K562 (cell line): ENCODE measurements at regions not wholly inside any gene's neighbourhood (a gene's known extent, or its start where the extent isn't known, plus 50 kb on each side); places are given as distances from the start of the nearest gene placed in this dataset.
A peak's percentile ranks its signal among the peaks of the same experiment; 100 is the strongest.

Source experiments
- ELF1 ChIP-seq: fragments of 200-800 bp; sonication (Bioruptor generic); IDR thresholded peaks from 2 replicates; pipeline ENCODE4 v1.6.1; 2016; ENCODE audit warnings: missing genetic modification characterization, missing compliant biosample characterization
- ERF ChIP-seq: fragments of 450-650 bp; formaldehyde crosslinking; IDR thresholded peaks from 2 replicates; pipeline ENCODE4 v1.4.0; 2020; ENCODE audit warnings: mild to moderate bottlenecking, mixed read lengths
- ETS1 ChIP-seq: conservative IDR thresholded peaks from 2 replicates; pipeline ENCODE4 v1.6.1; 2011; ENCODE audit warnings: low read depth, mild to moderate bottlenecking, low read length; ENCODE audit not compliant: control insufficient read depth
- HMGN3 ChIP-seq: IDR thresholded peaks from 2 replicates; pipeline ENCODE4 v1.6.1; 2011; ENCODE audit warnings: borderline replicate concordance, low read depth, mild to moderate bottlenecking, mixed read lengths, low read length; ENCODE audit not compliant: insufficient read length; ENCODE audit errors: extremely low read depth
- NCOA6 ChIP-seq: fragments of 450-650 bp; IDR thresholded peaks from 2 replicates; pipeline ENCODE4 v1.6.1; 2017; ENCODE audit warnings: mild to moderate bottlenecking
- PML ChIP-seq: IDR thresholded peaks from 2 replicates; pipeline ENCODE4 v1.6.1; 2012; ENCODE audit warnings: low read length, inconsistent platforms
- POLR2AphosphoS2 ChIP-seq: IDR thresholded peaks from 2 replicates; pipeline ENCODE4 v1.6.1; 2012; ENCODE audit warnings: low read length, improper control_type of control experiment
- RERE ChIP-seq: sonication (generic); formaldehyde crosslinking; IDR thresholded peaks from 2 replicates; pipeline ENCODE4 v1.8.0; 2023; ENCODE audit warnings: missing genetic modification reagents, mild to moderate bottlenecking, borderline replicate concordance
- SMARCB1 ChIP-seq: IDR thresholded peaks from 2 replicates; pipeline ENCODE4 v1.6.1; 2011; ENCODE audit warnings: improper control_type of control experiment, low read depth; ENCODE audit not compliant: insufficient read length
- ZBTB7A ChIP-seq: IDR thresholded peaks from 2 replicates; pipeline ENCODE4 v1.6.1; 2011; ENCODE audit warnings: low read depth, mild to moderate bottlenecking, low read length, moderate library complexity, borderline replicate concordance; ENCODE audit not compliant: control insufficient read depth
- TF ChIP-seq, protein P1 (sequence below): fragments of 450-650 bp; IDR thresholded peaks from 2 replicates; pipeline ENCODE4 v1.7.0; 2016; ENCODE audit warnings: borderline replicate concordance
- TF ChIP-seq, protein P2 (sequence below): fragments of 450-650 bp; IDR thresholded peaks from 2 replicates; pipeline ENCODE4 v1.6.1; 2016; ENCODE audit warnings: antibody characterized with exemption
- TF ChIP-seq, protein P3 (sequence below), 2 experiments: fragments of 450-650 bp; IDR thresholded peaks; 2 replicates each; pipeline ENCODE4 v1.6.1; 2016
- TF ChIP-seq, protein P4 (sequence below): fragments of 450-650 bp; conservative IDR thresholded peaks from 2 replicates; pipeline ENCODE4 v1.6.1; 2016; ENCODE audit warnings: missing genetic modification characterization, low read depth, mild to moderate bottlenecking, missing compliant biosample characterization, moderate library complexity

DNA sequence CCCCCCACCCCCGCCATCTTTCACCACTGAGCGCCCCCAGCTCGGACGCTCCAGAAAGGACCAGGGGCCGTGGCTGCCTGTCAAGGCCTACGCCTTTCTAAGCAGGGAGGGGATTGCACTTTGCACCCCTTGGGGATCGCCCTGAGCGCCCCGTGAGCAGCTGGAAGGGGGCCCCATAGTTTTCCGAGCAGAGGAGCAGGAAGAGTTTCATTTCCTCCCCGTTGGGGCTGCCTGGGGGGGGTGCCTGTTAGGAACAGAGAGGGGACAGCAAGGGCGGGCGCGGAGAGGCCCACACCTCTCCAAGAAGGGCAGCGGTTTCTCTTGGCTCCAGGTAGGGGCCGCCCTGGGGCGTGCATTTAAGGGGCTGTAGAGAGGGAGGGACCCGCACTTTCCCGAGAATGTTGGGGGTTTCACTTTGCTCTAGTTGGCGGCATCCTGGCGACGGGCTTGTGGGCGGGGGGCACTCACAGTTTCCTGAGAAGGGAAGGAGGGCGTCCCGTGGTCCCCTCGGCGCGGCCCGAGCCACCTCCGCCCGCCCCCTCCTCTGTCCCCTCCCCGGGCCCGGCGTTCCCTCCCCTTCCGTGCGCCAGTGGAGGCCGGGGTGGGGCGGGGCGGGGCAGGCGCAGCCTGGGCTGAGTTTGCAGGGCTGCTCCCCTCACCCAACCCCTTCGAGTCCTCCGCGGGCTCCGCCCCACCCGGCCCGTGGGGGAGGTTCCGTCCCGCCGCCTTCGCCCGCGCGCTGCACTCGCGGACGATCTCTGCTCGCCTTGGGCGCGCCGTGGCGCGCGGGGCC is 82.3 kb upstream of the CD99 start (continued):
- TF ChIP-seq ETS1 (no peak), PML (no peak), ELF1 (tag) (no peak), NCOA6 (no peak), ZBTB7A (peak; percentile 57; the same call in 1 of the 2 replicates), SMARCB1 (no peak), RERE (CRISPR knock-in tag) (no peak), POLR2AphosphoS2 (no peak), HMGN3 (no peak), ERF (CRISPR knock-in tag) (peak; percentile 45; the same call in 1 of the 2 replicates)
- TF ChIP-seq, protein P1, sequence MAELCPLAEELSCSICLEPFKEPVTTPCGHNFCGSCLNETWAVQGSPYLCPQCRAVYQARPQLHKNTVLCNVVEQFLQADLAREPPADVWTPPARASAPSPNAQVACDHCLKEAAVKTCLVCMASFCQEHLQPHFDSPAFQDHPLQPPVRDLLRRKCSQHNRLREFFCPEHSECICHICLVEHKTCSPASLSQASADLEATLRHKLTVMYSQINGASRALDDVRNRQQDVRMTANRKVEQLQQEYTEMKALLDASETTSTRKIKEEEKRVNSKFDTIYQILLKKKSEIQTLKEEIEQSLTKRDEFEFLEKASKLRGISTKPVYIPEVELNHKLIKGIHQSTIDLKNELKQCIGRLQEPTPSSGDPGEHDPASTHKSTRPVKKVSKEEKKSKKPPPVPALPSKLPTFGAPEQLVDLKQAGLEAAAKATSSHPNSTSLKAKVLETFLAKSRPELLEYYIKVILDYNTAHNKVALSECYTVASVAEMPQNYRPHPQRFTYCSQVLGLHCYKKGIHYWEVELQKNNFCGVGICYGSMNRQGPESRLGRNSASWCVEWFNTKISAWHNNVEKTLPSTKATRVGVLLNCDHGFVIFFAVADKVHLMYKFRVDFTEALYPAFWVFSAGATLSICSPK = no peak
- TF ChIP-seq, protein P2, sequence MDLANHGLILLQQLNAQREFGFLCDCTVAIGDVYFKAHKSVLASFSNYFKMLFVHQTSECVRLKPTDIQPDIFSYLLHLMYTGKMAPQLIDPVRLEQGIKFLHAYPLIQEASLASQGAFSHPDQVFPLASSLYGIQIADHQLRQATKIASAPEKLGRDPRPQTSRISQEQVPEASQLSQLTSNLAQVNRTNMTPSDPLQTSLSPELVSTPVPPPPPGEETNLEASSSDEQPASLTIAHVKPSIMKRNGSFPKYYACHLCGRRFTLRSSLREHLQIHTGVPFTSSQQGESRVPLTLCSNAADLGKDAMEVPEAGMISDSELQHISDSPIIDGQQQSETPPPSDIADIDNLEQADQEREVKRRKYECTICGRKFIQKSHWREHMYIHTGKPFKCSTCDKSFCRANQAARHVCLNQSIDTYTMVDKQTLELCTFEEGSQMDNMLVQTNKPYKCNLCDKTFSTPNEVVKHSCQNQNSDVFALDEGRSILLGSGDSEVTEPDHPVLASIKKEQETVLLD = no peak
- TF ChIP-seq, protein P3, sequence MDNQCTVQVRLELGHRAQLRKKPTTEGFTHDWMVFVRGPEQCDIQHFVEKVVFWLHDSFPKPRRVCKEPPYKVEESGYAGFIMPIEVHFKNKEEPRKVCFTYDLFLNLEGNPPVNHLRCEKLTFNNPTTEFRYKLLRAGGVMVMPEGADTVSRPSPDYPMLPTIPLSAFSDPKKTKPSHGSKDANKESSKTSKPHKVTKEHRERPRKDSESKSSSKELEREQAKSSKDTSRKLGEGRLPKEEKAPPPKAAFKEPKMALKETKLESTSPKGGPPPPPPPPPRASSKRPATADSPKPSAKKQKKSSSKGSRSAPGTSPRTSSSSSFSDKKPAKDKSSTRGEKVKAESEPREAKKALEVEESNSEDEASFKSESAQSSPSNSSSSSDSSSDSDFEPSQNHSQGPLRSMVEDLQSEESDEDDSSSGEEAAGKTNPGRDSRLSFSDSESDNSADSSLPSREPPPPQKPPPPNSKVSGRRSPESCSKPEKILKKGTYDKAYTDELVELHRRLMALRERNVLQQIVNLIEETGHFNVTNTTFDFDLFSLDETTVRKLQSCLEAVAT (IDR thresholded peaks at IDR 0.05) = no peak
- TF ChIP-seq, protein P4, sequence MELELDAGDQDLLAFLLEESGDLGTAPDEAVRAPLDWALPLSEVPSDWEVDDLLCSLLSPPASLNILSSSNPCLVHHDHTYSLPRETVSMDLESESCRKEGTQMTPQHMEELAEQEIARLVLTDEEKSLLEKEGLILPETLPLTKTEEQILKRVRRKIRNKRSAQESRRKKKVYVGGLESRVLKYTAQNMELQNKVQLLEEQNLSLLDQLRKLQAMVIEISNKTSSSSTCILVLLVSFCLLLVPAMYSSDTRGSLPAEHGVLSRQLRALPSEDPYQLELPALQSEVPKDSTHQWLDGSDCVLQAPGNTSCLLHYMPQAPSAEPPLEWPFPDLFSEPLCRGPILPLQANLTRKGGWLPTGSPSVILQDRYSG (tag) = no peak
